Activated CD4-positive, alpha-beta memory T cell treated with anti-CD3 and anti-CD28 coated beads for 36 hours (primary cell): ENCODE measurements at regions not wholly inside any gene's neighbourhood (a gene's known extent, or its start where the extent isn't known, plus 50 kb on each side); places are given as distances from the start of the nearest gene placed in this dataset.

Experiments
- CTCF ChIA-PET: fragments of 350-600 bp; sonication (Branson Sonifier 250); formaldehyde crosslinking; loops from one replicate; lab custom pipeline; 2021; ENCODE audit warnings: antibody characterized with exemption, inconsistent platforms; lab: Charles Lee
- POLR2A ChIA-PET: fragments of 350-600 bp; sonication (Branson Sonifier 250); formaldehyde crosslinking; loops from one replicate; lab custom pipeline; 2021; ENCODE audit warnings: antibody characterized with exemption; lab: Charles Lee
- DNase-seq: peaks from one replicate; pipeline ENCODE4 v3.0.0-alpha.2; 2020
- H3K27ac Mint-ChIP-seq: one replicate; pipeline ENCODE4 v1.8.0; 2021; ENCODE audit warnings: mixed read lengths
- H3K27me3 Mint-ChIP-seq: one replicate; pipeline ENCODE4 v1.8.0; 2021; ENCODE audit warnings: mixed read lengths
- H3K36me3 Mint-ChIP-seq: one replicate; pipeline ENCODE4 v1.8.0; 2021; ENCODE audit warnings: mixed read lengths
- H3K4me1 Mint-ChIP-seq: one replicate; pipeline ENCODE4 v1.8.0; 2021; ENCODE audit warnings: low read depth, mixed read lengths
- H3K4me3 Mint-ChIP-seq: one replicate; pipeline ENCODE4 v1.8.0; 2021; ENCODE audit warnings: mild to moderate bottlenecking, mixed read lengths
- H3K9me3 Mint-ChIP-seq: one replicate; pipeline ENCODE4 v1.8.0; 2021; ENCODE audit warnings: mixed read lengths
- intact Hi-C: fragments of 100-400 bp; cut with micrococcal nuclease; formaldehyde crosslinking; loops from one replicate; pipeline ENCODE4 v1.15.1; 2023

DNA sequence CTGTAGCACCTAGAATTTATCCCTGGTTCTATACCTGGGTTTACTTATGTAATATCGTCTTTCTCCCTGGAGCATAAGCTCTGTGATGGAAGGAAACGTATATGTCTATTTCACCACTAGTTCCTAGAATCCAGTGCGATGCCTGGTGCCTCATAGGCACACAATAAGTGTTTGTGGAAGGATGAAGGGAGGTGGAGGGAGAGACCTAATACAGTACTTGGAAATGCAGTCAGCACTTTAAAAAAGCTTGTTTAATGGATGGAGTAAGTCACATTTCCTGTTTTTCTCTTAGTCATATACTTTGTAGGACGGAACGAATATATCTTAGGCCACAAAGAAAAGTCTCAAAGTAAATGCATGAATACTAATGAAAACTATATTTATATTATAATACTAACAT is 186.5 kb upstream of the HMGA2 start:
- Mint-ChIP-seq H3K27ac (no peak overlapping the region), H3K4me3 (no peak overlapping the region), H3K4me1 (no peaks in the 10 kb centered on the region), H3K27me3 (no peaks in the 10 kb centered on the region), H3K36me3 (no peaks in the 10 kb centered on the region), H3K9me3 (no peaks in the 10 kb centered on the region)
- DNase-seq: no peak
- CTCF ChIA-PET: no interaction called here
- intact Hi-C loops: no loop called here
- POLR2A ChIA-PET: no interaction called here

DNA sequence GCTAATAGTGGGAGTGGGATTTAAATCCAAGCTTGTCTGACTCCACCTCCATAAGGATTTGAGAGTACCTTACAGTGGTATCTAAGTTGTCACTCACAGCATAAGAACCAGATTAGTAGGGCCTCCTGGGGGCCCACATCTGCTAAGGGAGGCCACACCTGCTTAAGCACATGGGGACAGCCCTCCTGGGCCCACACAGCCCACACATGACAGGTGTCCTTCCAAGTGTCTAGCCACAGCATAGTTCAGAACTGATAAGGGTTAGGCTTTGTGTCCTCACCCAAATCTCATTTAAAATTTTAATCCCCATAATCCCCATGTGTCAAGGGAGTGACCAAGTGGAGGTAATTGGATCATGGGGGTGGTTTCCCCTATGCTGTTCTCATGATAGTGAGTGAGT is 186.0 kb upstream of the HMGA2 start:
- no peaks in the 10 kb centered on the region for H3K4me1 Mint-ChIP-seq
- ChIA-PET POLR2A (no interaction called here), CTCF (no interaction called here)
- H3K36me3 Mint-ChIP-seq: no peaks in the 10 kb centered on the region
- H3K4me3 Mint-ChIP-seq: no peak overlapping the region
- no peaks in the 10 kb centered on the region for H3K27me3 Mint-ChIP-seq
- no peak for DNase-seq
- H3K27ac Mint-ChIP-seq: no peak overlapping the region
- intact Hi-C loops: no loop called here
- H3K9me3 Mint-ChIP-seq: no peaks in the 10 kb centered on the region

DNA sequence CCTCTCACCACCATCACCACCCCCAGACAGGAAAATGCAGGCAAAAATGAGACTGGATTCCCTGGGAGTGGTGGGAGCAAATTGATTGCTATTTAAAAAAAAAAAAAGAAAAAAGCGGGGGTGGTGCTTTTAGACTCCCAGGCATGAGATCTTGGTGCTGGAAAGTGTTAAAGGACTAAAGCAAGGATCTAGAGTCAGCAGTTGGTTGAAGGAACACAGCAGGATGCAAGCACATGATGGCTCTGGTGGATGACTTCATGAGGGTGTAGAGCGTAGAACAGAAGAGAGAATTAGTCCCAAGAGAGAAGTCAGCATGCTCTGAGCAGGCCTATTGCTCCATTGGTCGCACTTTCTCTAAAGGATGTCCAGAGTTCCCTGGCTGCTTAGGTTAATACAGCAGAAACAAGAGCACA is 183.8 kb upstream of the HMGA2 start:
- intact Hi-C loops: no loop called here
- no peaks in the 10 kb centered on the region for H3K9me3 Mint-ChIP-seq
- ChIA-PET POLR2A (no interaction called here), CTCF (no interaction called here)
- no peaks in the 10 kb centered on the region for H3K4me1 Mint-ChIP-seq
- H3K4me3 Mint-ChIP-seq: no peak overlapping the region
- no peaks in the 10 kb centered on the region for H3K36me3 Mint-ChIP-seq
- no peak for DNase-seq
- no peak overlapping the region for H3K27ac Mint-ChIP-seq
- no peaks in the 10 kb centered on the region for H3K27me3 Mint-ChIP-seq

DNA sequence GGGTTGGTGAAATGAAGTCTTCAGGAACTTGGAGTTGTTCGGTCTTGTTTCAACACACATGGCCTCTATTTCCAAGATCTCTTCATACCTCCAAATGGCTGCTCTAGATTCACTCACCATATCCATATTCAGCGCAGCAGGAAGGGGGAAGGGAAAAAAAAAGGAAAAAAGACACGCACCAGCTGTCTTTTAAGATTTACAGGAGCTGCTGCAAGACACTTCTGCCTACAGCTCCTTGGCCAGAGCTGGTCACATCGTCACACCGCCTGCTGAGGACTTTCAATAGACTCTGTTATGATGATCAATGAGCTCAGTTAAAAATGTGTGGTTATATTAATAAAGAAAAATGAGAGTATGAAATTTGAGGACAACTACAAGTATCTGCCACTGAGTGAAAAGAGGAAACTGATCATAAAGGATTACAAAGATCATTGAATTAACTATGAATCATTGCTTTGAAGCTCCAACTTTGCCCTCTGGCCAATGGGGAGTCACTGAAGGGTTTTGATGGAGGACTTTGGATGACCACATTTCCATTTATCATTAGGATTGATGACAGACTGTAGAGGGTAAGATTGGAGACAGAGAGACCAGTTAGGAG is 182.1 kb upstream of the HMGA2 start:
- Mint-ChIP-seq H3K36me3 (no peaks in the 10 kb centered on the region), H3K27ac (no peak overlapping the region), H3K27me3 (peaks cover 2% of the 10 kb centered on the region), H3K9me3 (no peaks in the 10 kb centered on the region), H3K4me3 (no peak overlapping the region), H3K4me1 (no peaks in the 10 kb centered on the region)
- intact Hi-C loops: no loop called here
- ChIA-PET CTCF (no interaction called here), POLR2A (no interaction called here)
- no peak for DNase-seq

DNA sequence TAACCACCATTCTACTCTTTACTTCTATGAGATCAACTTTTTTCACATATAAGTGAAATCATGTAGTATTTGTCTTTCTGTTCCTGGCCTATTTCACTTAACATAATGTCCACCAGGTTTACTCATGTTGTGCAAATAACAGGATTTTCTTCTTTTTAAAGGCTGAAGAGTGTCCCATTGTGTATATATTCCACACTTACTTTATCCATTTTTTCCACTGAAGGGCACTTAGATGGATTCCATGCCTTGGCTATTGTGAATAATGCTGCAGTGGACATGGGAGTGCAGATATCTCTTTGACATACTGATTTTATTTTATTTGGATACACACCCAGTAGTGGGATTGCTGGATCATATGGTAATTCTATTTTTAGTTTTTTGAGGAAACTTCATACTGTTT is 181.1 kb upstream of the HMGA2 start:
- ChIA-PET POLR2A (no interaction called here), CTCF (no interaction called here)
- H3K4me3 Mint-ChIP-seq: no peak overlapping the region
- peaks cover 2% of the 10 kb centered on the region for H3K27me3 Mint-ChIP-seq
- no peaks in the 10 kb centered on the region for H3K4me1 Mint-ChIP-seq
- H3K9me3 Mint-ChIP-seq: no peaks in the 10 kb centered on the region
- H3K27ac Mint-ChIP-seq: no peak overlapping the region
- no peaks in the 10 kb centered on the region for H3K36me3 Mint-ChIP-seq
- DNase-seq: no peak
- intact Hi-C loops: no loop called here

DNA sequence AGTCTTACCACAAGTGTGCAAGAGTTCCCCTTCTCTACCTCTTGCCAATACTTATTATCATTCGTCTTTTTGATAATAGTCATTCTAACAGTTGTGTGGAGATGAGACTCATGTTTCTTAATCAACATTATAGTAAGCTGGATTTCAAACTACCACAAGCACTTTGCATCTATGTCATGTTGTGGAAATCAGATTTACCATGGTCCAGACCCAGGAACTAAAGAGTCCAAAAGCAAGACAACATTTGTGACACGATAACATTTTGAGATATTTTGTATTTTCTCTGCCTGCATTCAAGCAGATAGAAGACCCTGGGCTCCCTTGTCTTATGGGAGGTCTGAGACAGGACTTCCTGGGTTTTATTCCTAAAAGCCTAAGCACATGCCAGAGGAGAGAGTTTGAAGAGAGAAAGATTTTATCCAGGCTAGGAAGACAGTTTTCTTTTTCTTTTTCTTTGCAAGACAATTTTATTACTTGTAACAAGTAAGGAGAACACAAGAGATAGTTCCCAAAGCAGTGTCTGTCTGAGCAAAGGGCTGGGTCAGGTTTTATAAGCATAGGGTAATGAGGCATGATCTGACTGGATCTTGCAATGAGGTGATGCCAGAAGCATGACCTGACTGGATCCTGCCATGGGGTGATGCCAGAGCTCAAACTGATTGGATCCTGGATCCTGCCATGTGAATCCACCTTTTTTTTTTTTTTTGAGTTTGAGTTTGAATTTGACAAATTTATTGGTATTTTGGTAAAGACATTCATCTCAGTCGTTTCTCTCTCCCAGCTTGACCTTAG is 180.5 kb upstream of the HMGA2 start:
- POLR2A ChIA-PET: no interaction called here
- no peaks in the 10 kb centered on the region for H3K4me1 Mint-ChIP-seq
- H3K27me3 Mint-ChIP-seq: peaks cover 2% of the 10 kb centered on the region
- no peak for DNase-seq
- no peaks in the 10 kb centered on the region for H3K9me3 Mint-ChIP-seq
- intact Hi-C loops: no loop called here
- CTCF ChIA-PET: no interaction called here
- no peak overlapping the region for H3K4me3 Mint-ChIP-seq
- H3K36me3 Mint-ChIP-seq: no peaks in the 10 kb centered on the region
- H3K27ac Mint-ChIP-seq: no peak overlapping the region

- peaks cover 6% of the 10 kb centered on the region for H3K27me3 Mint-ChIP-seq
- H3K27ac Mint-ChIP-seq: no peak overlapping the region
- intact Hi-C loops: no loop called here
These were observed 178.1 kb upstream of the HMGA2 start for GRCh38 chr12:65646127-65646643.

GRCh38 chr12:65647074-65647473 is 177.2 kb upstream of the HMGA2 start:
- no peak for DNase-seq
- H3K27me3 Mint-ChIP-seq: peaks cover 6% of the 10 kb centered on the region
- no peaks in the 10 kb centered on the region for H3K36me3 Mint-ChIP-seq
- H3K4me1 Mint-ChIP-seq: no peaks in the 10 kb centered on the region
- H3K9me3 Mint-ChIP-seq: no peaks in the 10 kb centered on the region
- no peak overlapping the region for H3K27ac Mint-ChIP-seq
- no peak overlapping the region for H3K4me3 Mint-ChIP-seq
- ChIA-PET CTCF (no interaction called here), POLR2A (no interaction called here)
- intact Hi-C loops: no loop called here

More at GRCh38 chr12:65646127-65646643, 178.1 kb upstream of the HMGA2 start:
- H3K4me1 Mint-ChIP-seq: no peaks in the 10 kb centered on the region
- no peak overlapping the region for H3K4me3 Mint-ChIP-seq
- H3K36me3 Mint-ChIP-seq: no peaks in the 10 kb centered on the region
- ChIA-PET POLR2A (no interaction called here), CTCF (no interaction called here)
- no peak for DNase-seq
- H3K9me3 Mint-ChIP-seq: no peaks in the 10 kb centered on the region

DNA sequence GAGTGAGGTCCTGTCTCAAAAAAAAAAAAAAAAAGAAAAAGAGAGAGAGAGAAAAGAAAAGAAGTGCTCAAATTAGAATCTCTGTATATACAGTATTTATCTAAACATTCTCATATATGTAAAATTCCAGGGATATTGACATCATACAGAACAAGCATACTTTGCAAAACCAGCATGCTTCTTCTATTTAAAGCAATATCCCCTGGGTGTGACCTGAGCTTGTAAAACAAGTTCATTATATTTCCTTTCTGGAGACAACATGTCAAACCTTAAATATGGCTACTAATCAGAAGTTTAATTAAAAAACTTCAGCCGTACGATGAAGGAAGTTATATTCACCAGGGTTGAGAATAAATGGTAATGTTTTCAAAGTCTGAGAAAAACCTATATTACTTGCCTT is 175.8 kb upstream of the HMGA2 start:
- Mint-ChIP-seq H3K27me3 (peaks cover 10% of the 10 kb centered on the region), H3K4me1 (no peaks in the 10 kb centered on the region), H3K4me3 (no peak overlapping the region), H3K27ac (no peak overlapping the region), H3K9me3 (no peaks in the 10 kb centered on the region), H3K36me3 (no peaks in the 10 kb centered on the region)
- intact Hi-C loops: no loop called here
- POLR2A ChIA-PET: no interaction called here
- CTCF ChIA-PET: no interaction called here
- DNase-seq: no peak

DNA sequence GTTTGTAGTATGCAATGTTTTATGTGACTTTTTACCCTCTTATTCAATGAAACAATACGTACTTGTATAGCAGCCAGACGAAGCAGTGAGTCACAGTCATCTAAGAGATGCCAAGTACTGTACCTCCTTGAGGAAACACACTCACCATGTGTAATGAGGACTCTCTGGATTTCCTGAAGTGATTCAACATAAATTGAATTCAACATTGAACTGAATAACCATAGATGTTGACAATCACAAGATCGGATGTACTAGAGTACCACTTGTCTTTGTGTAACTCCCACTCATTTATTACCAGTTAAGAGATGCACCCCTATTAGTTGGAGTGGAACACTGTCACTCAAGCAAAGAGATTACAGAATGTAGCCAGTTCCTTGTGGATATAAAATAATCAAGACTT is 175.2 kb upstream of the HMGA2 start:
- intact Hi-C loops: no loop called here
- ChIA-PET CTCF (no interaction called here), POLR2A (no interaction called here)
- Mint-ChIP-seq H3K9me3 (no peaks in the 10 kb centered on the region), H3K27me3 (peaks cover 12% of the 10 kb centered on the region), H3K36me3 (no peaks in the 10 kb centered on the region), H3K4me3 (no peak overlapping the region), H3K27ac (no peak overlapping the region), H3K4me1 (no peaks in the 10 kb centered on the region)
- DNase-seq: no peak

DNA sequence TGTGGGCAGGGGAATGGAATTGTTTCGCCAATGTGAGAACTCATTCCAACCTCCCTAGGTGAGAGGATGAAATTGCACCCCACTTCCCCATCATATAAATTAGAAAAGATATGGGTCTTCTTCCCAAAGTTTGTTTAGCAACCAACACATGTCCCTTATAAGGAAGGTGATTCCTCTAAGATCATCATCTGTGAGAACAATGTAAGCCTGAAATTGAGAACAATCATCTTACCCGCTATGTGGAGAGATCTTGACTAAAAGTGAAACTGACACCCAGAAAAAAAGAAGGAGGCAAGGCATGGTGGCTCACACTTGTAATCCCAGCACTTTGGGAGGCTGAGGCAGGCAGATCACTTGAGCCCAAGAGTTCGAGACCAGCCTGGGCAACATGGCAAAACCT is 173.2 kb upstream of the HMGA2 start:
- ChIA-PET POLR2A (no interaction called here), CTCF (interaction anchor here (0.7 kb wide), 1 partner anchor 28 kb away, joined by 5 read pairs; no protein-coding TSS in a partner anchor)
- no peak overlapping the region for H3K27ac Mint-ChIP-seq
- H3K27me3 Mint-ChIP-seq: peaks cover 17% of the 10 kb centered on the region
- H3K4me1 Mint-ChIP-seq: no peaks in the 10 kb centered on the region
- intact Hi-C loops: no loop called here
- no peak for DNase-seq
- H3K9me3 Mint-ChIP-seq: peaks cover 2% of the 10 kb centered on the region
- no peaks in the 10 kb centered on the region for H3K36me3 Mint-ChIP-seq
- no peak overlapping the region for H3K4me3 Mint-ChIP-seq

- intact Hi-C loops: no loop called here
- DNase-seq: no peak
These were observed 171.0 kb upstream of the HMGA2 start for GRCh38 chr12:65653321-65653720.

More at GRCh38 chr12:65653321-65653720, 171.0 kb upstream of the HMGA2 start:
- Mint-ChIP-seq H3K4me1 (peaks cover 7% of the 10 kb centered on the region), H3K36me3 (no peaks in the 10 kb centered on the region), H3K27ac (no peak overlapping the region), H3K4me3 (no peak overlapping the region), H3K9me3 (peaks cover 2% of the 10 kb centered on the region), H3K27me3 (peaks cover 17% of the 10 kb centered on the region)
- POLR2A ChIA-PET: no interaction called here
- CTCF ChIA-PET: no interaction called here
